CMK (cell line): ENCODE measurements at regions not wholly inside any gene's neighbourhood (a gene's known extent, or its start where the extent isn't known, plus 50 kb on each side); places are given as distances from the start of the nearest gene placed in this dataset.

Experiments used
- DNase-seq: peaks from one replicate; pipeline ENCODE4 v3.0.0-alpha.2; 2010; ENCODE audit warnings: low read depth

- no peak for DNase-seq
Measured at GRCh38 chr2:241924069-241924908, 54.8 kb downstream of the RTP5 start.

DNA sequence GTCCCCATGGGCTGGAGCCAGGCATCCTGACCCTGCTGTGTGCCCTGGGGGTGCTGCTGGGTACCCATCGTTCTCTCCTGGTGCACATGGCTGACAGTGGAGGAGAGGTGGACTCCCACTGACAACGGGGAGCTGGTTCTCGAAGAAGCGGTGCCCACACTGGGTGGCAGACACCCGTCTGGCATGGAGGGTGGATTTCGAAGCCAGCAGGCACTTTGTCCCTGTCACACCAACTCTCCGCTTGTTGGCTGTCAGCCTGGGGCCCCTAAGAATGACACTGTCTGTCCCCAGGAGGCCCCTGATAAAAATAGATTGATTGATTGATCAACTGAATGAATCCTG lies 55.4 kb downstream of the RTP5 start:
- DNase-seq = no peak

DNA sequence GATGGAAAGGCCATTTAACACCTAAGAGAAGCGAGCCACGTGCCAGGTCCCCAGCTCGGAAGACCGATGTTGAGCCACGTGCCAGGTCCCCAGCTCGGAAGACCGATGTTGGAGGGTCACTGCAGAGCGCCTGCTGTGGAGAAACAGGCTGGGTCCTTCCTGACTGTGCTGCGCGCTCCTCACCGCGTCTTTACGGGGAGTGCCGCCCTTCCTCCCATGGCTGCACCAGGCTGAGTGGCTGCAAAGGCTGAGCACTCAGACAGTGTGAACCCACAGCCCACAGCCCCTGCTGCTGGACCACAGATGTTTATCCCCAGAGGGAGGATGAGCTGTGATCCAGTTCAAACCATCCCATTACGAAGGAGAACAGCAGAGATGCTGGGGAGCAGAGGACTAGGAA lies 55.7 kb downstream of the RTP5 start:
- no peak for DNase-seq

GRCh38 chr2:241925821-241926441 lies 56.4 kb downstream of the RTP5 start:
- no peak for DNase-seq

DNA sequence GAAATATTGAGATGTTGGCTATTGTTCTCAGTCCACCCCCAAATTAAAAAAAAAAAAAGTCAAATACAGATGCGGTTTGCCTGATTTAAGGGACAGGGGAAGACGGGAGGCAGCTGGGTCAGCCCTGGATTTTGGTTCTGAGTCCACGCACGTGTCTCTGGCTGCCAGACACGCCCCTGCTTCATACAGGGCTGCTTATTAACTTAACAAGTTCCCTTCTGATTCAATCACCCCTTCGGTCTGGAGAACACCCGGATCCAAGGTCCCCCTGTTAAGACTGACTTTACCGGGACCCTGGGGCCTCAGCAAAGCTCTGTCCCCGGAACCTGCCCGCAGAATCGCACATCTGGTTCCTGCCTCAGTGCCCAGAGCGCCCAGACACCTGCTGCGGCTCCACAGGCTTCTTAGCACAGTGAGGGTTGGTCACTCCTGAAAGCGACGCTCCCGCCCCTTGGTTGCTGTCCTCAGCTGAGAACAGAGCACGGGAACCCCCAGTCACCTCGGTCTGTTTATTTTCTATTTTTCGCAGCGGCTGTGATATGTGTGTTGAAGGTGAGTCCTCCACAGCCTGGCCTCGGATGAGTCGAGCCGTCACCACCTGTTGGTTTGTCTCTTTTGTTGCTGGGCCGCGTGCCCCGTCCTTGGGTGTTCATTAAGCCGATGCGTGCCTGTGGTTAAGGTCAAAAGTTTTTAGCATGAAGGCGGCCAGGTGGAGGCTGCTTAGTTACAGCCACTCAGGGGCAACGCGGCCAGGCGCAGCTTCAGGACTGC lies 57.2 kb downstream of the RTP5 start:
- no peak for DNase-seq

DNA sequence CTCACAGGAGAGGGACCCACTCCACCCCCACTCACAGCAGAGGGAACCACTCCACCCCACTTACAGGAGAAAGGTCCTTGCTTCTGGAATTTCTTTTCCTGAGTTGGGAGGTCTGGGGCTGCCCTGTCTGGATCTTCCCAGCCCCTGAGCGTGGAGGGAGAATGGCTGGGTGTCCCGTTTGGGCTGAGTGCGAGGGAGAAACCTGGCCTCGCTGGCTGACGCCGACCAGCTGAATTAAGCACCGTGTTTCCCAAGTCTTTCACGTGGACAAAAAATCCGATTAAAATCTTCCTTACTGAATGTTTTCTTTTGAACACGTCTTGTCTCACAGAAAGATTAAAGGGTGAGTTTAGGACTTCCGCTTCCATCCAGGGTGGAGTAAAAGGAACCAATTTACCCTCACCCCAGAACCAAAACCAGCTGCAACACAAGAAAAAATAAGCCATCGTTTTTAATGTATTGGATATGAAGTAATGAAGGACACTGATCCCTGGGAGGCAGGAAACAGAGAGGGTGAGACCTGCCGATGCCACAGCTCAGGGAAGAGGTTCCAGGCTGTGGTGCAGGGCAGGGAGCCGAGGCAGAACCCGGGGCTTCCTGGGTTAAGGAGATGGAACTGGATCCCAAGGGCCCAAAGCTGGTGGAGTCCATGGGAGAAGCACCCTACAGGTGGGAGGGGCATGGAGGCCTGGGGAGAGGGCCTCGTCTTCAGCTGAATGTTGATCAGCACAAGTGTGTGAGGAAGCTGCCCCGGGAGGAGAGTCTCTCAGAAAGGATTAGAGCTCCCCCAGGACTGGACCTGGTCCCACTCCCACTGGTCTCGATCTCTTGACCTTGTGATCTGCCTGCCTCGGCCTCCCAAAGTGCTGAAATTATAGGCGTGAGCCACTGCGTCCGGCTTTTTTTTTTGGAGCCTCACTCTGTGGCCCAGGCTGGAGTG lies 60.3 kb downstream of the RTP5 start:
- DNase-seq = no peak

DNA sequence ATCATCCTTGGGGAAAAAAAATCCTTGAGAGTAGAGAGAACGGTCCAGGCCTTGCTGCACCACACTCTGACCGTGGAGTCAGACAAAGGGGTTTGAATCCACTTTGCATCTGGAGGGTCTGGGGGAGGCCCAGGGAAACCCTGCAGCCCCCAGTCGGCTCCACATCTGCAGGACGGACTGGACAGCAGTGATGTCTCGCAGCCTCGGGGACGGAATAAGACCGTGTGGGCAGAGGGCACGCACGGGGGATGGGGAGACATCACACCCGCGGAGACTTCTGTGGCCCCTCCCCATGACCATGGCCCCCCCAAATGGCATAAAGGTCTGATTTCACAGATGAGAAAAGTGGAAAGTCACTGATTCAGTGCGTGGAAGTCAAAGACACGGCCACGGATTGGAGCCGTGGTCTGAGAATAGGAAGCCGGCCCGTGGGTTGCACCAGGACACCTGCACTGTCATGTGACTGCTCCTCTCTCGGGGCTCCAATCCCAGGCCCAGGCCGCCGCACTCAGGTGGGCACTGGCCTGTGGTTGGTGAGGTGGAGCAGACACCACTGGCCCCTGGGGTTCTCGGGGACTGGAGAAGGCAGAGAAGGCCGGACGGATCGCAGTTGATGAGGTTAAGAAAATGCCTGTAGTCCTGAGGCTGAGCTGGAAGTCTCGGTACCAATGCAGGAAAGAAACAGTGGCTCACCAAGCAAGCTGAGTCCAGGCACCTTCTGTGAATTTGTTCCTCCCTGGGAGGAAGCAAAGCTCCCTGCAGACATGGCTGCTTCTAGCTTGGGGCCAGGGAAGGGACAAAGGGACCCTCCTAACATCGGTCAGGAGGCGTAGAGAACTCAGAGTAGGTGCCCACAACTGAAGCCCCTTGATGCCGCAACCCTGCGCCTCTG lies 61.8 kb downstream of the RTP5 start:
- no peak for DNase-seq

- DNase-seq = no peak
Measured at GRCh38 chr2:241931976-241932898, 62.7 kb downstream of the RTP5 start.

GRCh38 chr2:241932899-241933178 lies 63.3 kb downstream of the RTP5 start:
- DNase-seq = no peak

DNA sequence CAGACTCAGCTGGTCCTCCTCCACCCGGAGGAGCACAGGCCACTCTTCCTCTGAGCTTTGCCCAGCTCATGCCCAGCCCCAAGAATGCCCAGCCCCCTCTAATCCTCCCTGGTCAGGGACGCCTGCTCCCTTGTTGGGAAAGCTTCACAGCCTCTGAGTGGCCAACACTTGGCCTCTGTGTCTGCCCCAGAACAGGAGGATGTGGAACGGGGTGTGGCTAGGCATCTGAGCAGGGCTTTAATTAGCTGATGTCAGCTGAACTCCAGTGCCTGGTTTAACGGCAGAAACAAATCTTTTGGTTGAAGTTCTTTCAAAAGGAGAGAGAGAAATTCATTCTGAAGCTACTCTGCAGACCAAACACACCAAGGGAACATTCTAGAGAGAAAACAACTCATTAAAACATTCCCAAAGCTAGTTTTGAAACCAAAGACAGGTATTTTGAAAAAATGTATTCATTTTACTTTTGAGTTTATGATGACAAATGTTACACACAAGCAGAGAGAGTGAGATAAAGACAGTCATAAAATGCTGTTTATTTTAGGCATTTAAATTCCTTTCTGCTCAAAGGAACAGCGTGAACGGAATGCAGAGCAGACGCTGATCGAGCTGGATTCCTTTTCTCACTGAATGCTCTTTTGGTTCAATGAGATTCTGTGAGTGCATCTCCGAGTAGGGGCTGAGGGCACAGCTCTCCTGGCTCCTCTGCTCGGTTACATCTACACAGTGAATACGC lies 63.8 kb downstream of the RTP5 start:
- DNase-seq = no peak

GRCh38 chr2:241935314-241935713 lies 65.8 kb downstream of the RTP5 start:
- no peak for DNase-seq

GRCh38 chr2:241935774-241936173 lies 66.2 kb downstream of the RTP5 start:
- no peak for DNase-seq

DNA sequence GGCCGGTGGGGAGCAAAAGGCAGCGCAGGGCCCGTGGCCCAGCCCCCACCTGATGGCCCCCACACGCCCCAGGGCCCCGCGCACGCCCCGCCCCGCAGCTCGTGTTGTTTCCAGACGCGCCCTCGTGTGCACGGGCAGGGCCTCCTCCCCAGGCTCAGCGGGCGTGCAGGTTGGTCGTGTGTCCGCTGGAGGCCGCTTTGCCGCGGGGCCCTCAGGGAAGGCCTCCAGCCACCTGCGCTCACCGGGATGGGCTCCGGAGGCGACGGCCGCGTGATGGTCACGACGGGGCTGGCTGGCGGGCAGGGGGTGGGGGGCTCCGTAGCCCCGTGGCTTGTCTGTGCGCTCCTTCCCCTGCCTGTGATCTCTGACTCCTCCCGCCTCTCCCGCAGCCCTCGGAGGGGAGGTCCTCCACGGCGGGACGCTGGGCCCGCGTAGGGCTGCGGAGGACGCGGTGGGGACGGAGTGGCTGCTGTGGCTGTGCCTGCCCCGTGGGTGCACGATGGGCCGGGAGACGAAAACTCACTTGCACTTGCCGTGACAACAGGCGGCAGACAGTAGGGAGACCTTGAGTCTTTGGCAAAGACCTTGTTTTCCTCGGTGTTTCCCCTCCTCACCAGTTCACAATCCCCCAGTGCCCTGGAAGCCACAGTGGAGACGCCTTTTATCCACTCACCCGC lies 67.1 kb downstream of the RTP5 start:
- no peak for DNase-seq

GRCh38 chr2:241937297-241937696 lies 67.8 kb downstream of the RTP5 start:
- DNase-seq = no peak

GRCh38 chr2:241939541-241939940 lies 70.0 kb downstream of the RTP5 start:
- no peak for DNase-seq

GRCh38 chr2:241940329-241940728 lies 70.8 kb downstream of the RTP5 start:
- DNase-seq = no peak

DNA sequence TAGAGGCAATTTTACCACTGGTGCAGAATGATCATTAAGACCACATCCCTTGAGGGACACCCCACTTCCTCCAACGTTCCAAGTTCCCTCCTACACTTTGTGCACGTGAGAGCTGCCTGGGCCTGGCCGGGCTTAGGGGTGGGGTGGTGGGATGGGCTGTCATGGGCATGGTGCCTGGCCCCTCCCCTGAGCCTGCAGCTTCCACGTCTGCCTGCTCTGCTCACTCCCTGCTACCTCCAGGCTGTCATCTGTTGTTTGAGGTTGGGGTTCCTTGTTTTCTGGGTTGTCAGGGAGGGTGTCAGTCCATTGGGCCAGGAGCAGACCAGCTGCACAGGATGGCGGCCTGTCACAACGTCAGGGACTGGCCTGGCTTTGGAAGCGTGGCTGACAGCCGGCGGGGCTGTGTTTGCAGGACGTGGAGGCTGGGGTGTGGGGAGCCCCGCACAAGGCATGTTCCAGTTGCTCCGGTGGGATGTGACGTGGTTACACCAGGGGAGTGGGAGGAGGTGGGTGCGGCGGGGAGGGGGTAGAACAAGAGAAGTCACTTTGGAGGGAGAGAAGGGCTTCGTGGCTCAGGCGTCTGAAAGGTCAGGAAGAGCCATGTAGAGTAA lies 72.3 kb downstream of the RTP5 start:
- peak; percentile 54 for DNase-seq
